ENCODE measurements at regions not wholly inside any gene's neighbourhood (a gene's known extent, or its start where the extent isn't known, plus 50 kb on each side); places are given as distances from the start of the nearest gene placed in this dataset.

DNA sequence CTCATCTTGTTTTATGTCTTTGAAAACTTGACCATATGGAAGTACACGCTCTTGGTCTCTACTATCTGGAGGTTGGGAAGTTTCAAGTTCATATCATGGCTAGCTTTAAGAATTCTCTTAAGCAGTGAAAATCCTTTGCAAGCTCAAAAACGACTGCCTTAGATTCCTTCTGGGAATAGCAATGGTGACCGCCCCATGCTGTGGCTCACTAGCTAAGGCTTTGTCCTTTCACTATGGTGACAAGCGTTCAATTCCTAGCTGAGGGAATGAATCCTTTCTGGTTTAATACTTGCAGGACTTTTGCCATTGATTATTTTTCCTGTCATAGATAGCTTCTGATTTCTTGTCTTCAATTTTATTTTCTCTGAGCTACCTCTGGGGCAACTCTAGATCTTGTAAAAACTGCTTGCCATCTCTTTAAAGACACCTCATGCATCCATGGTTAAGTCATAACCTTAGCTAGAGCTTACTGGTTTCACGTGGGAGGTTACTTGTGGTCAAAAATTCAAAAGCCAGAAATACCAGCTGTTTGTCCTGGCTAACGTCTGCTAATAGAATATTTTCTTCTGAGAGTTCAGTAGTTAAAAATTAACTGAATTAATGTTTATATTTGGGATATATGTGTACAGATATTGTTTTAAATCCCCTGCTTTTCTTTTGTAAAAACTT lies 673.4 kb upstream of the CBLB start:
- TF ChIP-seq POLR2A (IDR thresholded peaks at IDR 0.05; ENCODE audit: low read depth, low read length) (no peak), POLR2AphosphoS5 (IDR thresholded peaks at IDR 0.05; ENCODE audit: low read depth, low read length) (no peak), TAF1 (IDR thresholded peaks at IDR 0.05; ENCODE audit: borderline replicate concordance, low read depth, low read length) (no peak)

Data from GM12892 (cell line).